GM12878 (cell line): ENCODE measurements at regions not wholly inside any gene's neighbourhood (a gene's known extent, or its start where the extent isn't known, plus 50 kb on each side); places are given as distances from the start of the nearest gene placed in this dataset.

Experiments used
- ATF3 ChIP-seq: IDR thresholded peaks from 2 replicates; pipeline ENCODE4 v1.6.1; 2011; ENCODE audit warnings: low read depth, mild to moderate bottlenecking, low read length, moderate library complexity, borderline replicate concordance; ENCODE audit errors: extremely low read depth
- CBFB ChIP-seq: IDR thresholded peaks from 2 replicates; pipeline ENCODE4 v1.6.1; 2016; ENCODE audit warnings: antibody characterized with exemption, low read depth
- CHD2 ChIP-seq: IDR thresholded peaks from 2 replicates; pipeline ENCODE4 v1.6.1; 2011; ENCODE audit warnings: low read depth, low read length, improper control_type of control experiment, borderline replicate concordance
- CUX1 ChIP-seq: IDR thresholded peaks from 2 replicates; pipeline ENCODE4 v1.6.1; 2012; ENCODE audit warnings: improper control_type of control experiment, low read depth, low read length; ENCODE audit not compliant: insufficient replicate concordance
- E2F4 ChIP-seq: IDR thresholded peaks from 2 replicates; pipeline ENCODE4 v1.6.1; 2012; ENCODE audit warnings: low read depth, low read length, improper control_type of control experiment
- E2F8 ChIP-seq: fragments of 450-650 bp; IDR thresholded peaks from 2 replicates; pipeline ENCODE4 v1.6.1; 2018; ENCODE audit warnings: mild to moderate bottlenecking, low read depth, moderate library complexity; ENCODE audit not compliant: partially characterized antibody
- EED ChIP-seq: sonication (generic); IDR thresholded peaks from 2 replicates; pipeline ENCODE4 v1.6.1; 2016; ENCODE audit warnings: antibody characterized with exemption, low read depth
- EGR1 ChIP-seq, 2 experiments: IDR thresholded peaks; 1 replicate in 1 of 2; 2 replicates in 1 of 2; pipeline ENCODE4 v1.6.1; 2011 to 2012; ENCODE audit warnings: low read depth in 2 of 2, low read length in 2 of 2, borderline replicate concordance in 1 of 2, mild to moderate bottlenecking in 1 of 2, moderate library complexity in 1 of 2
- EP300 ChIP-seq, 2 experiments: fragments of 150-350 bp in 1 of 2; IDR thresholded peaks; 2 replicates each; pipeline ENCODE4 v1.6.1; 2011 to 2012; ENCODE audit warnings: low read depth in 2 of 2, low read length in 2 of 2, borderline replicate concordance in 1 of 2, improper control_type of control experiment in 1 of 2, inconsistent platforms in 1 of 2; ENCODE audit not compliant: control insufficient read depth in 1 of 2
- KAT2A ChIP-seq: conservative IDR thresholded peaks from 2 replicates; pipeline ENCODE4 v1.6.1; 2011; ENCODE audit warnings: low read depth, low read length; ENCODE audit not compliant: control insufficient read depth
- MEF2A ChIP-seq: IDR thresholded peaks from 2 replicates; pipeline ENCODE4 v1.6.1; 2011; ENCODE audit warnings: low read depth, mild to moderate bottlenecking, low read length, moderate library complexity; ENCODE audit not compliant: insufficient read depth
- POLR2AphosphoS2 ChIP-seq: IDR thresholded peaks from 2 replicates; pipeline ENCODE4 v1.6.1; 2011; ENCODE audit warnings: low read depth, mild to moderate bottlenecking, low read length, improper control_type of control experiment, moderate library complexity
- SMARCA5 ChIP-seq: fragments of 450-650 bp; IDR thresholded peaks from 2 replicates; pipeline ENCODE4 v1.6.1; 2017; ENCODE audit warnings: mild to moderate bottlenecking
- TCF3 ChIP-seq: IDR thresholded peaks from 2 replicates; pipeline ENCODE4 v1.6.1; 2012; ENCODE audit warnings: low read depth, mild to moderate bottlenecking, low read length, borderline replicate concordance; ENCODE audit not compliant: insufficient read depth
- ZBTB33 ChIP-seq: fragments of 450-650 bp; IDR thresholded peaks from 2 replicates; pipeline ENCODE4 v1.6.1; 2017; ENCODE audit warnings: mild to moderate bottlenecking

- TF ChIP-seq CUX1: no peak
- TF ChIP-seq ATF3: no peak
- no peak for TF ChIP-seq CHD2
- TF ChIP-seq TCF3: no peak
- TF ChIP-seq CBFB: no peak
- no peak for TF ChIP-seq E2F8
- TF ChIP-seq SMARCA5: no peak
- TF ChIP-seq POLR2AphosphoS2: no peak
- no peak for TF ChIP-seq EGR1 (IDR thresholded peaks at IDR 0.05; ENCODE audit: borderline replicate concordance in 1 of 2, low read depth in 2 of 2, low read length in 2 of 2)
- TF ChIP-seq EED: no peak
- TF ChIP-seq MEF2A: no peak
- TF ChIP-seq E2F4: no peak
- no peak for TF ChIP-seq ZBTB33
- TF ChIP-seq EP300 (IDR thresholded peaks at IDR 0.05; ENCODE audit: borderline replicate concordance in 1 of 2, control insufficient read depth in 1 of 2, low read depth in 2 of 2, low read length in 2 of 2): no peak
- TF ChIP-seq KAT2A: no peak
Observed at GRCh38 chr12:107225635-107226034, 132.3 kb upstream of the CRY1 start (continued).
